ENCODE measurements at regions not wholly inside any gene's neighbourhood (a gene's known extent, or its start where the extent isn't known, plus 50 kb on each side); places are given as distances from the start of the nearest gene placed in this dataset.
"Not testable (repeated sequence)": the region's sequence is repeated elsewhere in the genome, so short reads cannot be mapped to it uniquely, and the experiment has no call there.

- Mint-ChIP-seq H3K9me3 (no peaks in the 10 kb centered on the region), H3K27me3 (ENCODE audit: insufficient read depth) (peaks cover 21% of the 10 kb centered on the region), H3K27ac (no peak overlapping the region), H3K36me3 (ENCODE audit: low read depth) (no peaks in the 10 kb centered on the region), H3K4me3 (no peak overlapping the region), H3K4me1 (ENCODE audit: low read depth) (no peaks in the 10 kb centered on the region)
- intact Hi-C loops (cut with micrococcal nuclease): no loop called here
- DNase-seq (ENCODE audit: low spot score): no peak
These were observed 251.0 kb upstream of the HDAC4 start for GRCh38 chr2:239651859-239652258.

- H3K27ac Mint-ChIP-seq: no peak overlapping the region
- H3K4me3 Mint-ChIP-seq: no peak overlapping the region
These were observed 249.9 kb upstream of the HDAC4 start for GRCh38 chr2:239650674-239651073.

DNA sequence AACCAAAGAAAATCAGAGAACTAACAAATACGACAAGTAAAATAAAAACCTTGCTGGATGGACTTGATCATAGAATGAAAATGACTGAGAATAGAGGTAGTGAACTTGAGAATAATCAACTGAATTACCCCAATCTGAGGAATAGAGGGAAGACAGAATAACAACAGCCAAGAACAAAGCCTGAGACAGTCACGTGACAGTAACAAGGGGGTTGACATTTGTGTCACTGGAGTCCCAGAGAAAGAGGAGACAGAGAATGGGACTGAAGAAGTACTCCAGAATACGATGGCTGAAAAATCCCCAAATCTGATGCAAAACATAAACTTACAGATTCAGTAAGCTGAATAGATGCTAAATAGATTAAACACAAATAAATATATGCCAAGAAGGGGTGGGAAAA is 248.5 kb upstream of the HDAC4 start:
- no peak for DNase-seq (ENCODE audit: low spot score)
- intact Hi-C loops (cut with micrococcal nuclease): loop anchor here (5.0 kb wide), 1 partner anchor 612 kb away; no protein-coding TSS in a partner anchor
- Mint-ChIP-seq H3K36me3 (ENCODE audit: low read depth) (no peaks in the 10 kb centered on the region), H3K9me3 (no peaks in the 10 kb centered on the region), H3K27me3 (ENCODE audit: insufficient read depth) (peaks cover 21% of the 10 kb centered on the region), H3K4me1 (ENCODE audit: low read depth) (no peaks in the 10 kb centered on the region), H3K4me3 (no peak overlapping the region), H3K27ac (no peak overlapping the region)

More at GRCh38 chr2:239650674-239651073, 249.9 kb upstream of the HDAC4 start:
- Mint-ChIP-seq H3K9me3 (no peaks in the 10 kb centered on the region), H3K36me3 (ENCODE audit: low read depth) (no peaks in the 10 kb centered on the region), H3K27me3 (ENCODE audit: insufficient read depth) (peaks cover 21% of the 10 kb centered on the region), H3K4me1 (ENCODE audit: low read depth) (no peaks in the 10 kb centered on the region)
- intact Hi-C loops (cut with micrococcal nuclease): no loop called here
- no peak for DNase-seq (ENCODE audit: low spot score)

DNA sequence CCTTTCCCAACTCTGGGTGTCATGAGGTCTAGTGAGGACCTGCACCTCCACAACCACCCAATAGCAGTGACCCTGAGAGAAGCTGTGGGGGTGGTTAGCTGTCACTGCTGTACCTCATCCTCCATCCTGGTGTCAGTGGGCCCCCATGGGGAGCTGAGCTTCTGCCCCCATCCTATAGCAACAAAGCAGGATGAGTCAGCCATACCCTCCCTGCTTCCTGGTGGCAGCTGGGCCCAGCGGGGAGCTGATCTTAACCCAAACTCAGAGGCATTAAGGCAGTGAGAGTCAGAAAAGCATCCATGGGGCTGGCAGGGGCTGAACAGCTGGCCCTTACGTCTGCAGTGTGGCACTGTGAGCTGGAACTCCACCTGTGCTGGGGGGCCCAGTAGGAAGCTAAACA is 247.8 kb upstream of the HDAC4 start:
- Mint-ChIP-seq H3K4me3 (no peak overlapping the region), H3K9me3 (no peaks in the 10 kb centered on the region)
- intact Hi-C loops (cut with micrococcal nuclease): loop anchor here (5.0 kb wide), 1 partner anchor 611 kb away; no protein-coding TSS in a partner anchor

DNA sequence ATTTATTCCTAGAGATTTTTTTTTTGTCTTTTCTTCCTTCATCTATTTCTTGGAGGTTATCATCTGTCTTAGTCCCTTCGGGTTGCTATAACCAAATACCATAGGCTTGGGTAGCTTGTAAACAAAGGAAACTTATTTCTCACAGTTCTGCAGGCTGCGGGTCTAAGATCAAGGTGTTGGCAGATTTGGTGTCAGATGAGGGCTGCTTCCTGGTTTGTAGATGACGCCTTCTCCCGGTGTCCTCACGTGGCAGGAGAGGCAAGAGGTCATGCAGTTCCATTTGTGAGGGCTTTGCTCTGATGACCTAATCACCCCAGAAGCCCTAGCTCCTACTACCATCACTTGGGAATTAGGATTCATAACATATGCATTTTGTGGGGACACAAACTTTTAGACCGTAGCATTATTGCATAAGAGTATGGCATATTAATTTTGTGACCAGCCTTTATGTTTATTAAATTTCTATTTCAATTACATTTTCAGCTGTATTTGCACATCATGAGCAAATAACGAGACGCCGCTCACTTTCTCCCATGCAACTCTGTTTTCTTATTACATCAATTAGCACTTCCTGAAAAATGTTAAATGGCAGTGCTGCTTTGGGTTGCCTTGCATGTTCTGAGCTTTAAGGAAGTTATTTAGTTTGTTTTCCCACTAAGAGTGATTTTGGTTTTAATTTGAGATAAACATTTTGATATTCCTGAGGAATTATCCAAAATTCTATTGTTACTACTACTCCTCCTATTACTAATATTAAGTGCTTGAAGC is 246.4 kb upstream of the HDAC4 start:
- H3K27me3 Mint-ChIP-seq (ENCODE audit: insufficient read depth): peaks cover 15% of the 10 kb centered on the region
- H3K9me3 Mint-ChIP-seq: no peaks in the 10 kb centered on the region
- no peaks in the 10 kb centered on the region for H3K4me1 Mint-ChIP-seq (ENCODE audit: low read depth)
- intact Hi-C loops (cut with micrococcal nuclease): loop anchor here (5.0 kb wide), 1 partner anchor 610 kb away; no protein-coding TSS in a partner anchor
- H3K36me3 Mint-ChIP-seq (ENCODE audit: low read depth): no peaks in the 10 kb centered on the region
- DNase-seq (ENCODE audit: low spot score): no peak
- no peak overlapping the region for H3K27ac Mint-ChIP-seq
- no peak overlapping the region for H3K4me3 Mint-ChIP-seq

More for the DNA sequence above, 247.8 kb upstream of the HDAC4 start:
- no peaks in the 10 kb centered on the region for H3K36me3 Mint-ChIP-seq (ENCODE audit: low read depth)
- no peaks in the 10 kb centered on the region for H3K4me1 Mint-ChIP-seq (ENCODE audit: low read depth)
- DNase-seq (ENCODE audit: low spot score): no peak
- H3K27ac Mint-ChIP-seq: no peak overlapping the region
- peaks cover 19% of the 10 kb centered on the region for H3K27me3 Mint-ChIP-seq (ENCODE audit: insufficient read depth)

- Mint-ChIP-seq H3K4me3 (no peak overlapping the region), H3K9me3 (no peaks in the 10 kb centered on the region), H3K36me3 (ENCODE audit: low read depth) (no peaks in the 10 kb centered on the region), H3K4me1 (ENCODE audit: low read depth) (no peaks in the 10 kb centered on the region), H3K27ac (no peak overlapping the region), H3K27me3 (ENCODE audit: insufficient read depth) (peaks cover 13% of the 10 kb centered on the region)
- DNase-seq (ENCODE audit: low spot score): no peak
- intact Hi-C loops (cut with micrococcal nuclease): loop anchor here (5.0 kb wide), 1 partner anchor 609 kb away; no protein-coding TSS in a partner anchor
These were observed 245.4 kb upstream of the HDAC4 start for GRCh38 chr2:239646184-239646583.

GRCh38 chr2:239644594-239644993 is 243.8 kb upstream of the HDAC4 start:
- H3K27ac Mint-ChIP-seq; H3K4me1 Mint-ChIP-seq (ENCODE audit: low read depth); intact Hi-C loops (cut with micrococcal nuclease); DNase-seq (ENCODE audit: low spot score); H3K36me3 Mint-ChIP-seq (ENCODE audit: low read depth); H3K9me3 Mint-ChIP-seq; H3K4me3 Mint-ChIP-seq; H3K27me3 Mint-ChIP-seq (ENCODE audit: insufficient read depth): not testable (repeated sequence)

DNA sequence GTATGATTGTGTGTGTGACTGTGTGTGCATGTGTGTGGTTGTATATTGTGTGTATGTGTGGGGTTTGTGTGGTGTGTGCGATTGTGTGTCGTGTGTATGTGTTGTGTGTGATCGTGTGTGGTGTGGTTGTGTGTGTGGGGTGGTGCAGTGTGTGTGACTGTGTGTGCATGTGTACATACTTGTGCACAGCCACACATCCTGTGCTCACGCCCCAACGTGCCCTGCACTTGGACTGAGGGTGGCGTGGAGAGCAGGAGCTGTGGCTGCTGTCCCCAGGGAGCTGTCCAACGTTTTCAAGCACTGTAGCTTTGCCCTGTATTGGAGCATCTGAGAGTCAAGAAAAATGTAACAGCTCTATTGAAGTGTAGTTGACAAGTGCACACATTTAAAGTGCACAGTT is 243.2 kb upstream of the HDAC4 start:
- Mint-ChIP-seq H3K27ac (no peak overlapping the region), H3K9me3 (no peaks in the 10 kb centered on the region), H3K27me3 (ENCODE audit: insufficient read depth) (peaks cover 5% of the 10 kb centered on the region), H3K4me3 (no peak overlapping the region), H3K36me3 (ENCODE audit: low read depth) (no peaks in the 10 kb centered on the region), H3K4me1 (ENCODE audit: low read depth) (no peaks in the 10 kb centered on the region)
- intact Hi-C loops (cut with micrococcal nuclease): no loop called here
- DNase-seq (ENCODE audit: low spot score): no peak

- H3K27ac Mint-ChIP-seq: no peak overlapping the region
- intact Hi-C loops (cut with micrococcal nuclease): no loop called here
- H3K4me1 Mint-ChIP-seq (ENCODE audit: low read depth): no peaks in the 10 kb centered on the region
- H3K9me3 Mint-ChIP-seq: no peaks in the 10 kb centered on the region
- no peaks in the 10 kb centered on the region for H3K36me3 Mint-ChIP-seq (ENCODE audit: low read depth)
- H3K27me3 Mint-ChIP-seq (ENCODE audit: insufficient read depth): peaks cover under 1% of the 10 kb centered on the region
- DNase-seq (ENCODE audit: low spot score): no peak
- H3K4me3 Mint-ChIP-seq: no peak overlapping the region
These were observed 241.7 kb upstream of the HDAC4 start for GRCh38 chr2:239642406-239643004.

DNA sequence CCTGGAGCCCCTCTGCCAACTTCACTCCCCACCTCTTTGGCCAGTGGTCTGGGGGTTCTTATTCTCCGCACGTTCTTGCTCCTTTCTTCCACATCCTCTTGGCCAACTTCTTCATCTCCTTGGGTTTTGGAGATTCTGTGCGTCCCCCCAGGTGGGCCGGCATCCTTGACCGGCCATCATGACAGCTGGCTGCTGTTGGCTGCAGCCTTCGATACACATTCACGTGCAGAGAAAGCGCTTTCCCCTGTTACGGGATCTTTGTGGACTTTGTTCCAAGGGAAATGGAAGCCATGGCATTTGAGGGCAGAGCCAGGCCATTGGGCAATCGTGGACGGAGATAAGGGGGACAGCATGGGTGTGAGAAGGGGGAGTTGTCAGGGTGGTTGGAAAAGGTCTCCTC is 241.1 kb upstream of the HDAC4 start:
- H3K27me3 Mint-ChIP-seq (ENCODE audit: insufficient read depth); intact Hi-C loops (cut with micrococcal nuclease); H3K9me3 Mint-ChIP-seq; H3K36me3 Mint-ChIP-seq (ENCODE audit: low read depth); H3K4me3 Mint-ChIP-seq; DNase-seq (ENCODE audit: low spot score); H3K27ac Mint-ChIP-seq; H3K4me1 Mint-ChIP-seq (ENCODE audit: low read depth): not testable (repeated sequence)

DNA sequence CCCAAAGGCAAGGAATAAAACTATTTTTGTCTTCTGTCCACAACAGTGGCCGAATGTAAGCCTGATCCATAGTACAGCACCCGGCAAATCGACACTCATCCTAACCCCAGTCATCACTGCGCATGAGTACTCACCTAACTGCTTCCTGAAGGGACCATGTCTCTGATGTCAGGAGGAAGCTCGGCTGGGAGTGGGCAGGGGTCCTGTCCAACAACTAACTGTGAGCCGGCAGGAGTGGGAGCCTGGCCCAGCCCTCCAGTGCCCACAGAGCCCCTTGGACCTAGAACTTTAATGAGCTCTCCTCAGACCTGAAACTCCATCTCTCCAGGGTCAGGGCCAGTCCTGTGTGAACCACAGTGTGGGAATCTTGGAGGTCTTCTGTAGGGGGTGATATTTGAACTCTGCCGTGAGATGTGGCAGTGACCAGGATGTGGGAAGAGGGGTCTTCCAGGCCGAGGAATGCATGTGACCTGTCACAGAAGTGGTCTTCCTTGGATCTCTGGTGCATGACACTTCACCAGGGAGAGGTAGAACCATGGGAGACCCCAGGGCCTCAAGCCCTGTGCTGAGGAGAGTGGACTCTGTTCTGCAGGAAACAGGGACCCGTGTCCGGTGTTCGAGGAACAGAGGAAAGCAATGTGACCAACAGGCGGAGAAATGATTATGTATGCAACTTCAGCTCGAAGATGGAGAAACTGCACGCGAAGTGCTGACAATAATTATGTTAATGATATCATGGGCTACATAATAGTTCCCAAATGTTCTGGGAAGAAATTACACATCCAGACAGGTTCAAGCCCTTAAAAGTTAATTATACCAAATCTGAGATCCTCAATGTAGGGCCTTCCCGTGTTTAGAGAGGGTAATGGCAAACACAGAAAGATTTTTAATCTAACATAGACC is 240.1 kb upstream of the HDAC4 start:
- Mint-ChIP-seq H3K27ac (no peak overlapping the region), H3K4me3 (no peak overlapping the region), H3K36me3 (ENCODE audit: low read depth) (no peaks in the 10 kb centered on the region), H3K4me1 (ENCODE audit: low read depth) (no peaks in the 10 kb centered on the region), H3K9me3 (peaks cover 7% of the 10 kb centered on the region), H3K27me3 (ENCODE audit: insufficient read depth) (no peaks in the 10 kb centered on the region)
- intact Hi-C loops (cut with micrococcal nuclease): no loop called here
- DNase-seq (ENCODE audit: low spot score): no peak

DNA sequence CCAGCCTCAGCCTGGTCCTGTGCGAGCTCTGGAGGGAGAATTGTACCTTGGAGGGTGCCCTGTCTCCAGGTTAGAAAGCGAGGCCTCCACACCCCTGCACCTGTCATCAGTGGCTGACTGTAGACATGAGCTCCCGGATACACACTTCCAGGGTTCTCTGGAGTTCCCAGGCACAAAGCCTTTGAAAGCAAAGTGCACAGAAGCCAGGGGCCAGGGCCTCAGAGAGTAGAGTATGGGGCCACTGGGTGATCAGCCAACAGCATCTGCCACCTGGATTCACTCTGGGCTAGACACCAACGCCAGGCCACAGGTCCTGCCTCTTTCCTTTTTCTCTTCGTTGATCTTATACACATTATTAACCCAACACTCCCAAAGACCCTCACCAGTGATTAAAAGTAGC is 239.4 kb upstream of the HDAC4 start:
- no peaks in the 10 kb centered on the region for H3K27me3 Mint-ChIP-seq (ENCODE audit: insufficient read depth)
- intact Hi-C loops (cut with micrococcal nuclease): no loop called here
- no peaks in the 10 kb centered on the region for H3K36me3 Mint-ChIP-seq (ENCODE audit: low read depth)
- H3K4me3 Mint-ChIP-seq: no peak overlapping the region
- no peak for DNase-seq (ENCODE audit: low spot score)
- no peaks in the 10 kb centered on the region for H3K4me1 Mint-ChIP-seq (ENCODE audit: low read depth)
- H3K9me3 Mint-ChIP-seq: peaks cover 7% of the 10 kb centered on the region
- no peak overlapping the region for H3K27ac Mint-ChIP-seq

Data from activated T-helper 1 cell treated with anti-CD3 and anti-CD28 coated beads, Interleukin-12 subunit alpha, Interleukin-12 subunit beta, Interleukin-2, Interleukin-4 antibody, amounts not matched to agents 30 ng/mL and 10 ng/mL and 1 ng/mL, durations not matched to agents 14 hours and 24 hours and 36 hours (primary cell).